GM12872 (cell line): ENCODE measurements at regions not wholly inside any gene's neighbourhood (a gene's known extent, or its start where the extent isn't known, plus 50 kb on each side); places are given as distances from the start of the nearest gene placed in this dataset.

Experiments
- TF ChIP-seq, protein P1 (sequence below): IDR thresholded peaks from 3 replicates; pipeline ENCODE4 v1.5.1; 2011; ENCODE audit warnings: low read depth, mild to moderate bottlenecking, low read length, moderate library complexity; ENCODE audit not compliant: insufficient read depth

DNA sequence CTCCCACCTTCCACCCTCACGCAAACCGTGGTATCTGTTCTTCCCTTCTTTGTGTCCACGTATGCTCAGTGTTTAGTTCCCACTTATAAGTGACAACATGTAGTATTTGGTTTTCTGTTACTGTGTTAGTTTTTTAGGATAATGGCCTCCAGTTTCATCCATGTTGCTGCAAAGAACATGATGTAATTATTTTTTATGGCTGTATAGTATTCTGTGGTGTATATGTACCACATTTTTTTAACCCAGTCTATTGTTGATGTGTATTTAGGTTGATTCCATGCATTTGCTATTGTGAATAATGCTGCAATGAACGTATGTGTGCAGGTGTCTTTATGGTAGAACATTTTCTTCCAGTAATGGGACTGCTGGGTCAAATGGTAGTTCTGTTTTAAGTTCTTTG lies 228.1 kb downstream of the FBXO8 start:
- TF ChIP-seq, protein P1, sequence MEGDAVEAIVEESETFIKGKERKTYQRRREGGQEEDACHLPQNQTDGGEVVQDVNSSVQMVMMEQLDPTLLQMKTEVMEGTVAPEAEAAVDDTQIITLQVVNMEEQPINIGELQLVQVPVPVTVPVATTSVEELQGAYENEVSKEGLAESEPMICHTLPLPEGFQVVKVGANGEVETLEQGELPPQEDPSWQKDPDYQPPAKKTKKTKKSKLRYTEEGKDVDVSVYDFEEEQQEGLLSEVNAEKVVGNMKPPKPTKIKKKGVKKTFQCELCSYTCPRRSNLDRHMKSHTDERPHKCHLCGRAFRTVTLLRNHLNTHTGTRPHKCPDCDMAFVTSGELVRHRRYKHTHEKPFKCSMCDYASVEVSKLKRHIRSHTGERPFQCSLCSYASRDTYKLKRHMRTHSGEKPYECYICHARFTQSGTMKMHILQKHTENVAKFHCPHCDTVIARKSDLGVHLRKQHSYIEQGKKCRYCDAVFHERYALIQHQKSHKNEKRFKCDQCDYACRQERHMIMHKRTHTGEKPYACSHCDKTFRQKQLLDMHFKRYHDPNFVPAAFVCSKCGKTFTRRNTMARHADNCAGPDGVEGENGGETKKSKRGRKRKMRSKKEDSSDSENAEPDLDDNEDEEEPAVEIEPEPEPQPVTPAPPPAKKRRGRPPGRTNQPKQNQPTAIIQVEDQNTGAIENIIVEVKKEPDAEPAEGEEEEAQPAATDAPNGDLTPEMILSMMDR: no peak

- TF ChIP-seq, protein P1: no peak
Measured at GRCh38 chr4:174053895-174054294, 229.6 kb downstream of the FBXO8 start.

- TF ChIP-seq, protein P1: no peak
Measured at GRCh38 chr4:174047363-174047762, 236.1 kb downstream of the FBXO8 start.

DNA sequence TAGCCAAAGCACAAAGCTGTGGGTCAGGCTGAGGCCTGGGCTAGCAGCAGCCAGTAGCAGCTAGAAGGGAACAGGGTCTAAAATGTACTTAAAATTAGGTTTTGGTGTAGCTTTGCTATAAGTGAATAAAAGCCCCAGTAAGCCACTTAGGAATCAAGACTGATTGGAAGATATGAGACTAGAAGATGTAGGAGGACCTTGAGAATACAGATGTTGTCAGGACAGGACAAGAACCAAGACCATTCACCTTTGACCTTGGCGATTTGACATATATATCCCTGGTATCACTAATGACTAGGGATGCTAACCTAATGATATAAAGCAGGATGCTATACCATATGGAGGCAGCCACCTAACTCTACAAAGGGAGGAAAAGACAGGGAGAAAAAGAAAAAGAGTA lies 238.1 kb downstream of the FBXO8 start:
- TF ChIP-seq, protein P1: no peak

DNA sequence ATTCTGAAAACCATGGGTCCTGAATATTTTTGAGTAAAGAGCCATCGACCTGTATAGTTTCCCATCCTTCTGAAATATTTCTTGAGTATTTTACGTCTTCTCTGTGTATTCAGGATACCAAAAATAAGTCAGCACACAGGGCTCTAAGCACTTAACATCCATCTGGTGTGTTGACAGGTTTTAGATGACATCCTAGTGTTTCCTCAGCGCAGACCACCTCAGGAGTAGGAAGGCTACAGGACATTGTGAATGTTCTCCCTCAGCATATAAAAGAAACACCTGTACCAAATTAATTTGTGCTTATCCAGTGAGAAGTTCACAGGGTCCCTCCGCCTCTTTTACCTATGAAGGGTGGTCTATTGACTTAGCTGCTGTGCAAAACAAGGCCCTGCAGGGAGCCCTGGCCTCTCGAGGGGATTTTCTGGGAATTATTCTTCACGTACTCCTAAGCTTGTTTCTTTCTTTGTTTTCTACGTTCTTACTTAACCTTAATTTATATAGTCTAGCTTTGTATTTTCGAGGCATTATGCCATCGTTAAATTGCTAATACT lies 241.8 kb downstream of the FBXO8 start:
- TF ChIP-seq, protein P1: no peak

DNA sequence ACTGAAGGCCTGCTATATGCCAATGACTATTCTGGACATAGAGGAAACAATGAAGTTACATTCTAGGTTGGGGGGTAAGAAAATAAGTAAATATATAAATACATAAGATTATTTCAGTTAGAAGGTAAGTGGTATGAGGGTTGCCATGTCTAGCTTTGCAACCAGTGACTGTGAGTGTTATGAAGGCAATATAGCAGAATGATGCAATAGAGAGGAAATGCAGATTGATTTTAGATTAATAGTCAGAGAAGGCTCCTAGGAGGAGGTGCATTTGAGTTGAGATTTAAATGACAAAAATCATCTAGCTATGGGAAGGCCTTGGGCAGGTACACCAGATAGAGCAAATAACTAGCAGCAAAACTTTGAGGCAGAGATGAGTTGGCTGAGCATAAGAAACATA lies 243.2 kb downstream of the FBXO8 start:
- TF ChIP-seq, protein P1: no peak

DNA sequence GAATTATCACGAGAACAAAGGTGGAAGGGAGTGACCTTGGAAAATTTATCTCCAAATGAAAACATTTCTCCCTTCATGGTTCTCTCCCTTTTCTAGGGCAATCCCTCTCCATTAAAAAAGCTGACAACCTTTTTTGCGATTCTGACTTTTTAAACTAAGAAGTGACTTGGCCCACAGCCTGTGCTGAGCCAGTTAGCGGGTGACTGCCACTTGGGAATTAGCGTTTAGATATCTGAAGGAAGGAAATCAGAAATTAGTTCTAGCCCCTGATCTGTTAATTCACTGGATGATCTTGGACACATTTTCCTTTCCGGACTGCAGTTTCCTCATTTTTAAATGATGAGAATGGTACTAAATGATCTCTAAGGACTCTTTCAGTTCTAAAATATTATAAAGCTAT lies 245.0 kb downstream of the FBXO8 start:
- TF ChIP-seq, protein P1: no peak

DNA sequence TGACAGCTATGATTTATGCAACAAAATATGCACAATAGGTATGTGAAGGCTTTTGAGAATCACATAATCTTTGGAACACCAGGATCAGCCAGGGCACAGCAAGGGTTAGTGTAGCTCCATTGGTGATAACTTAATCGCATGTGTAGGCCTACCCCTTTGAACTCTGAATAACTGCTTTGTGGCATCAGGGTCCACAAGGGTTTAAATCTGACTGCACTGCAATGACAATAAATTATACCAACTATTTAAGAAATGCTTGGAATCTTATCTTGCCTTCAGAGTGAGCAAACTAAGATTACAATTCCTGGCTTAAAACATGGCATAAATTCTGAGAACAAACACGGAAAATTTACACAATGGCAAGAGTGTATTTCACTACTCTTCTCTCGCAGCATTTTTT lies 245.8 kb downstream of the FBXO8 start:
- TF ChIP-seq, protein P1: no peak
